Spleen (tissue), 7 donors: ENCODE measurements at regions not wholly inside any gene's neighbourhood (a gene's known extent, or its start where the extent isn't known, plus 50 kb on each side); places are given as distances from the start of the nearest gene placed in this dataset.

Source experiments
- POLR2A ChIP-seq, 3 donors: fragments of 450-650 bp; IDR thresholded peaks; one replicate each; pipeline ENCODE4 v1.5.1; 2017; ENCODE audit warnings: antibody characterized with exemption in 3 of 3, mild to moderate bottlenecking in 1 of 3
- POLR2AphosphoS5 ChIP-seq, 3 donors: sonication (generic); formaldehyde crosslinking; IDR thresholded peaks; one replicate each; pipeline ENCODE4 v1.5.1; 2017; ENCODE audit warnings: antibody characterized with exemption in 3 of 3
- TF ChIP-seq, protein P1 (sequence below), 11 experiments: fragments of 200-600 bp in 7 of 11; fragments of 450-650 bp in 4 of 11; sonication (generic) in 4 of 11; IDR thresholded peaks in 8 of 11; conservative IDR thresholded peaks in 3 of 11; 1 replicate in 7 of 11; 2 replicates in 4 of 11; pipeline versions ENCODE4 v1.4.0 to v1.8.0; 2016 to 2021; ENCODE audit warnings: antibody characterized with exemption in 11 of 11, inconsistent platforms in 4 of 11, mild to moderate bottlenecking in 1 of 11
- donor health status: DM: no; HTN: no; CAD: no; lungs with moderate emphysema.
- donor health status: DM: no; HTN: no; CAD: no.
- donor health status: DM: no; HTN: no; CAD: no.

GRCh38 chr7:115793958-115794702 lies 236.4 kb downstream of the TFEC start:
- TF ChIP-seq, protein P1, sequence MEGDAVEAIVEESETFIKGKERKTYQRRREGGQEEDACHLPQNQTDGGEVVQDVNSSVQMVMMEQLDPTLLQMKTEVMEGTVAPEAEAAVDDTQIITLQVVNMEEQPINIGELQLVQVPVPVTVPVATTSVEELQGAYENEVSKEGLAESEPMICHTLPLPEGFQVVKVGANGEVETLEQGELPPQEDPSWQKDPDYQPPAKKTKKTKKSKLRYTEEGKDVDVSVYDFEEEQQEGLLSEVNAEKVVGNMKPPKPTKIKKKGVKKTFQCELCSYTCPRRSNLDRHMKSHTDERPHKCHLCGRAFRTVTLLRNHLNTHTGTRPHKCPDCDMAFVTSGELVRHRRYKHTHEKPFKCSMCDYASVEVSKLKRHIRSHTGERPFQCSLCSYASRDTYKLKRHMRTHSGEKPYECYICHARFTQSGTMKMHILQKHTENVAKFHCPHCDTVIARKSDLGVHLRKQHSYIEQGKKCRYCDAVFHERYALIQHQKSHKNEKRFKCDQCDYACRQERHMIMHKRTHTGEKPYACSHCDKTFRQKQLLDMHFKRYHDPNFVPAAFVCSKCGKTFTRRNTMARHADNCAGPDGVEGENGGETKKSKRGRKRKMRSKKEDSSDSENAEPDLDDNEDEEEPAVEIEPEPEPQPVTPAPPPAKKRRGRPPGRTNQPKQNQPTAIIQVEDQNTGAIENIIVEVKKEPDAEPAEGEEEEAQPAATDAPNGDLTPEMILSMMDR (IDR thresholded peaks at IDR 0.05 in 8 of 11, conservative IDR thresholded peaks at IDR 0.05 in 3 of 11), result no peak
- TF ChIP-seq POLR2A (IDR thresholded peaks at IDR 0.05) (no peak), POLR2AphosphoS5 (IDR thresholded peaks at IDR 0.05) (no peak)
